ENCODE measurements at regions not wholly inside any gene's neighbourhood (a gene's known extent, or its start where the extent isn't known, plus 50 kb on each side); places are given as distances from the start of the nearest gene placed in this dataset.

DNA sequence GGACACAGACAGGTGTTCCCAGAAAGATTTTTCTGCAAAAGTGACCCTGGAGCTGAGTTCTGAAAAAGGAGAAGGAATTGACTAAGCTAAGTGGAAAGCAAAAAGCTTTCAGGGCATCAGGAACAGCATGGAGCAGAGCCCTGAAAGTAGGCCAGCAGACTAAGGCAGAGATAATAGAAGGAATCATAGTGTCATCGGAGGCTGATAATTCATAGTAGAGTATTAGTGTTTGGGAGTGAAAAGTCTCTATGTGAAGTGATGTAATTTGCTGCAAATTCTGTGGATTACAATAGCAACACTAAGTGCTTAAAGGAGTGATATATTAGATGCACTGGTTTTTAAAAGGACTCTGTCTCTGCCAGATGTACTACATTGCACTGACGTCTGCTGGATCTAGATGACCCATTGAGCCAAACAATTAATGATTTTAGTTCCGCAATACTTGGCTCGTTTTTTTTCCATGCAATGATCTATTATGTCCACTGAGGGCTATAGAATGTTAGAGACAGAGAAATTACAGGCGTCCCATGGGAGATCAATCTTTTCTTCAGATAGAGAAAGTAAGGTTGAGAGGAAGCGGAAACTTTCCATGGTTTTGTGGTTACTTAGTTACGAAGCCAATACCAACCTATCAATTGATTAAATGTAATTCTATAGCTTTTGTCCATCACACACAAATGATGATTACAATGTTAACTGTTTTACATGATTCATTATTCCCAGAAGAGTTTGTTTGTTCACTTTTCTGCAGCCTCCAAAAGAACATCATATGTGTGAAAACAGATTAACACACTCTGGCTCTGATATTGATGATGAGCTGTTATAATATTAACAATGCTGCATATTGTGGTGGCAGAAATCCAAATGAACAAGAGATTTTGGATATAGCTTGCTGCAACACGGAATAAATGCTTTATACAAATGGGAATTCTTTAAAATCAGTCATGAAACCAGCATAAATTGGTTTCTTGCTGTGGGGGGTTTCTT, 143.7 kb downstream of the MC4R start:
- TF ChIP-seq, protein P1, sequence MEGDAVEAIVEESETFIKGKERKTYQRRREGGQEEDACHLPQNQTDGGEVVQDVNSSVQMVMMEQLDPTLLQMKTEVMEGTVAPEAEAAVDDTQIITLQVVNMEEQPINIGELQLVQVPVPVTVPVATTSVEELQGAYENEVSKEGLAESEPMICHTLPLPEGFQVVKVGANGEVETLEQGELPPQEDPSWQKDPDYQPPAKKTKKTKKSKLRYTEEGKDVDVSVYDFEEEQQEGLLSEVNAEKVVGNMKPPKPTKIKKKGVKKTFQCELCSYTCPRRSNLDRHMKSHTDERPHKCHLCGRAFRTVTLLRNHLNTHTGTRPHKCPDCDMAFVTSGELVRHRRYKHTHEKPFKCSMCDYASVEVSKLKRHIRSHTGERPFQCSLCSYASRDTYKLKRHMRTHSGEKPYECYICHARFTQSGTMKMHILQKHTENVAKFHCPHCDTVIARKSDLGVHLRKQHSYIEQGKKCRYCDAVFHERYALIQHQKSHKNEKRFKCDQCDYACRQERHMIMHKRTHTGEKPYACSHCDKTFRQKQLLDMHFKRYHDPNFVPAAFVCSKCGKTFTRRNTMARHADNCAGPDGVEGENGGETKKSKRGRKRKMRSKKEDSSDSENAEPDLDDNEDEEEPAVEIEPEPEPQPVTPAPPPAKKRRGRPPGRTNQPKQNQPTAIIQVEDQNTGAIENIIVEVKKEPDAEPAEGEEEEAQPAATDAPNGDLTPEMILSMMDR (IDR thresholded peaks at IDR 0.05) = no peak
- no peak for TF ChIP-seq POLR2AphosphoS5 (IDR thresholded peaks at IDR 0.05)
